ENCODE measurements at regions not wholly inside any gene's neighbourhood (a gene's known extent, or its start where the extent isn't known, plus 50 kb on each side); places are given as distances from the start of the nearest gene placed in this dataset.
"Not testable (repeated sequence)": the region's sequence is repeated elsewhere in the genome, so short reads cannot be mapped to it uniquely, and the experiment has no call there.

DNA sequence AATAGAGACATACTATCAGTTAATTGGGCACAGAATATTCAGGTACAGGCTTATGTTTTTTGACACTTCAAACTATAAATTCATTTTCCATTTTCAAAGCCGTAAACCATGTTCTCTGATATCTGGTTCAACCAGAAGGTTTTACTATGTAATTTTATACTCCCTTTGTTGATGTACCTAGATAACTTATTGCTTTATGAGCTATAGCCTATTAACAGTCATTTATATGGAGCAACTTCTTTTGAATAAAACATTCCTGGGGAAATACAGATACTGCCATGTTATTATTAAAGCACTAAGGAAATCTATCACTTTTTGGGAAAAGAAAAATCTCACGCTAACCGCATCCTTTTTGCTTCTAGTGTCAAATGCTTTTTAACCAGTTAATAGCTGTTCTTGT lies 505.6 kb downstream of the PYDC2 start:
- no peak for DNase-seq (ENCODE audit: low spot score)

DNA sequence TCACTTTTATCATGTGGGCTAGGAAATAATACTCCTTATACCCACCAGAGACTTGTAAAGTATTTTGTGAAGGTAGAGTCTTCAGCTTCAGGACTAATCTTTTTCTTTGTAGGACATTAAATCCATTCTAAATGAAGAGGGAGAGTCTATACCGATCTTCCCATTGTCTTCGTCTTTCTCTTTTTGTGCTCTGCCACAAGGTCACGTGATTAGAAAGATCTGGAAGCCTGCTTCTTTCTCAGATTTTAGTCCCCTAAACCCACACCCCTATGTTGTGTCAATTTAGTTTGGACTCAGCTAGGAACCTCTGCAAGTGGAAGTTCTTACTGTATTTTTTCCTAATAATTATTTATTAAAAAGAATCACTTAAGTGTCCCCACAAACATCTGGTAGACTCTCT lies 507.3 kb downstream of the PYDC2 start:
- no peak for DNase-seq (ENCODE audit: low spot score)

DNA sequence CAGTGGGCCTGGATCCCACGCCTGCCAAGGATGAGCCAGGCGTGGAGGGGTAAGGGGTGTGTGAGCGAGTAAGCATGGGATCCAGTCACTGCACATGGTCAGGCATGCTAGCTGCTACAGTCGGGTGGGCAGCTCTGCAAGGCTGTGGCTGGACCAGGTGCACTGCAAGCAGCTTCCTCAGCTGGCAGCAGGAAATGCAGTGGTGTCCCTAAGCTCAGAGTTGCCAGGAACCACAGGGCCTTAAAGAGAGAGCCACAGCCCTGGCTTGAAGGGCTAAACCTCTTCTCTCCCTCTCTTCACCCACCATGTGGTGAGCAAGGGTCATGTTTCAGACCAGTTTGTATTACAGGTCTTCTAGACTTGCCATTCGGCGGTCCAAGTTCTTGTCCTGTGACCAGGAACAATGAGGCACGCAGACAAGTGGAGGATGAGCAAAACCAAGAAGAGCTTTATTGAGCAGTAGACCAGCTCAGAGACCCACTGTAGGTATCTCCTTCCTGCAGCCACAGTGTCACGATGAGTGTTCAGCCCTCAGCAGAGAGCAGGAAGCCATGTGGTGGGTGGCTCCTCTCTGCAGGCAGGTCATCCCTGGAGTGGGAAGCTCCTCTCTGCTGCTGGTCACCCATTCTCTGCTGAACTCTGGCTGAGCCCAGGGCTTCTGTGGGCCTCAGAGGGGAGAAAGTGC lies 511.9 kb downstream of the PYDC2 start:
- DNase-seq (ENCODE audit: low spot score), result no peak

DNA sequence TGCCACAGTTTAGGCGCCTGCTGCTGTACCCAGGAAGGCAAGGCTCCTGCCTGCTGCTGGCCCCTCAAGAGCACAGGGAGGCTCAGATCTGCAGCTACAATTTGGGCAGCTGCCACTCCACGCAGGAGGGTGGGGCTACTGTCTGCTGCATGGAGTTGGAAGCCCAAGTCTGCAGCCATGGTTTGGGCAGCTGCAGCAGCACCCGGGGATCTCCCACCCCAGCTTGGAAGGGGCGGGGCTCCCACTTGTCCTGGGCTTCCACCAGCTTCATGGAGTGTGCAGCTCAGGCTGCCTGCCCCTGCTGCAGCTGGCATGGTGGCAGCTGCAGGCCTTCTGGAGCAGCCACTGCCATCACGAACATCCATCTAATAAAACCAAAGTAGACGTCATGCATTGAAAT lies 512.9 kb downstream of the PYDC2 start:
- no peak for DNase-seq (ENCODE audit: low spot score)

DNA sequence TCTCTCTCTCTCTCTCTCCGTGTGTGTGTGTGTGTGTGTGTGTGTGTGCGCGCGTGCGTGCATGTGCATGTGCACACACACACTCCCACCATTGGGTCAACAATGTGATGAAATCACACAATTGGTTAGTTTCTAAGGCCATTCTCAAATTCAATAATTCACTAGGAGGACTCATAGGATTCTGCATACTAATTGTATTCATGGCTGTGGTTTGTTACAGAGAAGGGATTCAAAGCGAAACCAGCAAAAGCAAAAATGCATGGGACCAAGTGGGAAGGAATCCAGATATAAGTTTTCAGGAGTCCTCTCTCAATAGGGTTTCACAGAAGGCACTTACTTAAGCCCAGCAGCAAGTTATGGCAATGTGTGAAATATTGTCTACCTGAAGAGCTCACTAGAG lies 515.0 kb downstream of the PYDC2 start:
- no peak for DNase-seq (ENCODE audit: low spot score)

DNA sequence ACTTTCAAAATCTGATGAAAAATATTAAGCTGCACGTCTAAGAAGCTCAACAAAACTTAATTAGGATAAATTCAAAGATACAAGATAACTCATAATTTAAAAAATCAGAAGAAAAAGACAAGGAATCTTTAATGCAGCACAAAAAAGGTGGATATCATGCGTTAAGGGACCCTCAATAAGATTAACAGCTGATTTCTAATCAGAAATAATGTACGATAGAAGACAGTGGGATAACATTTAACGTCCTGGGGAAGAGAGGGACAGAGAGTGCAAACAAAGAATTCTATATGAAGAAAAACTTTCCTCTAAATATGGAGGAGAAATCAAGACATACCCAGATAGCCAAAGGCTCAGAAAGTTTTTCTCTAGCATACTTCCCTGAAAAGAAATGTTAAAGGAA lies 519.5 kb downstream of the PYDC2 start:
- no peak for DNase-seq (ENCODE audit: low spot score)

DNA sequence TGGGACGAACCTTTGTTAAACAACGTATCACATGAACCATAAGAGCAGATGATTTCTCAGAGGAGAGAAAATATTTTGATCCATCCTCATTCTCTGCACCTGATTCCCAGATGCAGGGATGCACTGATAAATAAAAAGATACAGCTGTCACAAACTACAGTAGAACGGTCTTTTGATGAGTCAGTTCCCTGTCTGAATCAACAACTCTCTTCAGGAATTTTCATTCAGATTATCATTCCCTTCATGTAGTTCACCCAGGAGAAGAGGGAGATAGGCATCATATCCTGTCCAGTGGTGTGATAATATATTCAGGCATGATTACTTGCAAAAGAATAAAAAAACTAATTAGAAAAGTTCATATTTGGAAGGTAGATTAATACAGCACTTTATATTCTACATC lies 521.5 kb downstream of the PYDC2 start:
- no peak for DNase-seq (ENCODE audit: low spot score)

DNA sequence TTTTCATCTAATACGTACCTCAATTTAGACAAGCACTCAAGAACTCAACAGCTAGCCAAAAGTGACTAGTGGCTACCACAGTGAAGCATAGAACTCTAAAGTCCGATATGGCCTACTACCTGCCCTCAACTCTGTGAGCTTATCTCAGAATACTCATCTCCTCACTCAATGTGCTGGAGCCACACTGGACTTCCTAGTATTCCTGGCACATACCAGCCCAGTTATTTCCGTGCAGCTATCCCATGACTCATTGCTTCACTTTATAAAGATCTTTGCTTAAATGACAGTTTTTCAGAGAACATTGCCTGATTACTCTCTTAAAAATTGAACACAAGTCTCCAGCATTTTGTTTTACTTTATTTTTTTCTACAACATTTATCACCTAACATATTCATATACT lies 524.7 kb downstream of the PYDC2 start:
- no peak for DNase-seq (ENCODE audit: low spot score)

DNA sequence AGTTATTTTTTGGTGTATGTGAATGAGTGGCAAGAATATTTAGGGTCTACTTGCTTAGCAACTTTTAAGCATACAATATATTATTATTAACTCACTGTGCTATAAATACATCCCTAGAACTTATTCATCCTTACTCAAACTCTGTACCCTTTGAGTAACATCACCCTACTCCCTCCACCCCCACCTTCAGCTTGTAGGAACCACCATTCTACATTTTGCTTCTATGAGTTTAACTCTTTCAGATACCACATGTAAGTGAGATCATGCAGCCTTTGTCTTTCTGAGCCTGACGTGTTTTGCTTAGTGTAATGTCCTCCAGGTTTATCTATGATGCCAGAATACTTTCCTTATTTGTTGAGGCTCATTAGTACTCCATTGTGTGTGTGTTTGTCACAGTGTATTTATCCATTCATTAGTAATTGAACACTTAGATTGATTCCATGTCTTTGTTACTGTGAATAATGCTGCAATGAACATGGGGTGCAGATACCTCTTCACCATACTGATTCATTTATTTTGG lies 526.9 kb downstream of the PYDC2 start:
- no peak for DNase-seq (ENCODE audit: low spot score)

DNA sequence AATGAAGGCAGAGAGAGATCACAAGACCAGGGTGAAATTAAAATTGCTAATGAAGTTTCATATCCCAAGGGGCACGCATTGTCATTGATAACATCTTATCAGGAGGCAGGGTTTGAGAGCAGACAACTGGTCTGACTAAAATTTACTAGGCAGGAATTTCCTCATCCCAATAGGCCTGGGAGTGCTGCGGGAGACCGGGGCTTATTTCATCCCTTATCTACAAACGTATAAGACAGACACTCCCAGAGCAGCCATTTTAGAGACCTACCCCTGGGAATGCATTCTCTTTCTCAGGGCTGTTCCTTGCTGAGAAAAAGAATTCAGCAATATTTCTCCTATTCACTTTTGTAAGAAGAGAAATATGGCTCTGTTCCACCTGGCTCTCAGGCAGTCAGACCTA lies 533.0 kb downstream of the PYDC2 start:
- not testable (repeated sequence) for DNase-seq (ENCODE audit: low spot score)

DNA sequence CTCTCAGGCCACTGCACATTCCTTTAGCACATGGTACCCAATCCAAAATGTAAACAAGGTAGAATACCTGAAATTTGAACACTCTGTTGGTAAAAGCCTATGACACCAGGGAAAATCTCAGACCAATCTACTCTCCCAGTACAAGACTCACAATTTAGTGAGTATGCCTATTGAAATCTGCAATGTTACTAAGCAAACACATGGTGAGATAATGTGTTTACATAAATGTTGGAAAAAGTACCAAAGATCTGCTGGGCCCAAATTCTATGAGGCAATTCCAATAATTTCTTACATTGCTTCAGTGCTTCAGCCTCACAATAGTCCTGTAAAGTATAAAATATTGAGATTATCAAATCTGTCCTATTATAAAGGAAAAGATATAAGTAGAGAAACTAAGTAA lies 536.1 kb downstream of the PYDC2 start:
- DNase-seq (ENCODE audit: low spot score), result no peak

DNA sequence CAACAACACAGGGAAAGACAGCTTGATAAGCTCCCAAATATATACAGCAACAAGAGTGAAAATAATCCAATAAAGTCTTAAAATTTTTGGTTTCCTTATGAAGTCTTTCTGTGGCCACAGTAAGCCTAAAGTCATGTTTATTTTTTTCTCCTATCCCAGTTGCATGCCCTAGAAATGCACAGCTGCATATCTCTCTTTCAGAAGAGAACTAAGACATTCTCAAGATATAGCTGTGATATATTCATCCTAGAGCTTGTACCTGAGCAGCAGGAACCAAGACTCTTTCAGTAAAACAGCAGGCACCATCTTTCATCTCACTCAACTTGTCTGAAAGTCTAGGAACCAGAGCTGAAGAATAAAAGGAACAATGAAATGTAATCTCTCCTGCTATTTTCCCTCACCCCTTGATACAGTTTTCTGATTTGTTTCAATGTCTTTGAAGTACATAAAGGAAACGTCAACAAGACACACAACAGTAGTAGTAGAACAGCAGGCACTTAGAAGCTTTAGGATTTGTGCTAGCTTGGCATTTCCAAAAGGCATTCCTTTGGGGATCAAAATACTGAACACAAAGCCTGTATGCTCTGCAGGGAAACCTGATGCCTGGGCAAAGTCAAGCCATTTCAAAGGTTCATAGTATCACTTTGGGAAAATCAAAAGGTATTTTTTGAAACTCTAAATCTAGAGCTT lies 536.8 kb downstream of the PYDC2 start:
- no peak for DNase-seq (ENCODE audit: low spot score)

DNA sequence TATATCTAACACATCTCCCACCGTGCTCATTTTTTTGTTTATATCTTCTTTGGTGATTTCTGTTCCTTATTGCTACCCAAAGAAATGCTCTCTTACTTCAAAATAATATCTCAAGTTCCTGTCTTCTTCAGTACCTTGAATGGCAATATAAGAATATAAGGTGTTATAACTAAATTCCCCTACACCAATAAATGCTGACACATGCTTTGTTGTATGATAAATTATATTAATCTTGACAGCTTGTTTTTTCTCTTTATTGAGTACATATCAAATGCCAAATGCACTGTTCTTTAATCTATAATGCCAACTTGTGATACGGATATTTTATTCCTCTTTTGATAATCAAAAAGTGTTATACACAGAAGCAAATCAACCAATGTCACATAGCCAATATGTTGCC lies 540.3 kb downstream of the PYDC2 start:
- DNase-seq (ENCODE audit: low spot score), result no peak

DNA sequence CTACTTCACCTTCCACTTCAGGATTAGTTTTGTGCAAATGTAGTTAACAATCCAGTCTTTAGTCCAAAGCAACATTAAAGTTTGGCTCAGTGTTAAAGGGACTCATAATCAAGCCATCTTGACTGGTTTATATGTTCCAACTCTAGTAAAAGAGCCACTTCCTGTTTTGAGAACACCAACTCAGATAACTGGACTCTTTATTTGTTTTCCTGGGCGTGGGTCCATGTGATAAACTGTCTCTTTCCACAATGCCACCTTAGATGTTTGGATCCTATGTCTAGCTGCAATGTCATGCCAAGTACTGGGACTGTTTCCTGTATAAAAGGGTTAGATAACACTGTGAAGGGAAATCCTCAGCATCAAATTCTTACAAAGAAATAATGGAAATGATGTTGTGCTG lies 545.0 kb downstream of the PYDC2 start:
- DNase-seq (ENCODE audit: low spot score), result no peak

DNA sequence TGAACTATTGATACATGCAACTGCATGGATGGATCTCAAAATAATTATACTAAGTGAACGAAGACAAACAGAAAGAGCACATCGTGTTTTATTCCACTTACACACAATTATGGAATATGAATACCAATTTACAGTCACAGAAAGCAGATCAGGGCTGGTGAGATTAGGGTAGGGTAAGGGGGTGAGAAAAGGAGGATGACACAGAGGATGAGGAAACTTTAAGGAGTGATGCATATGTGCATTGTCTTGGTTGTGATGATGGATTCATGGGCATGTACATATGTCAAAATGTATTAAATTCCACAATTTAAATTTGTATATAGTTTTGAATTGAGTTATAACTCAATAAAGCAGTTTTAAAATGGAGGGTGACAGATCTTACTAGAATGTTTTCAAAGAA lies 548.9 kb downstream of the PYDC2 start:
- no peak for DNase-seq (ENCODE audit: low spot score)

DNA sequence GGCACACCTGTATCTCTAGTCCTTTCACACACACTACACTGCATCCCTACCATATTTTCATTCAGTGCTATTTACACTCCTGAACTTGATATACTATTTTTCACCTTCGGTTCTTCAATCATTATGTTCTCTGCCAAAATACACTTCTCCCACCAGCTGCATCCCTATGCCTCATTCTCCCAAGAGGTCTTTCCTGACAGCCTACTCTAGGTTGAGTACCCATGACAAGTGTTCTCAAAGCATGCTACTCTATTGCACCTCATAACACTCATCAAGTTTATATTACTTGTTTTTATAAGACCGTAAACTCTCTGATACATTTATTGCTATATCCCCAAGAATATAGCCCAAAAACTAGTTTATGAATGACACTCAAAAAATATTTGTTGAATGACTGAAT lies 549.5 kb downstream of the PYDC2 start:
- no peak for DNase-seq (ENCODE audit: low spot score)

DNA sequence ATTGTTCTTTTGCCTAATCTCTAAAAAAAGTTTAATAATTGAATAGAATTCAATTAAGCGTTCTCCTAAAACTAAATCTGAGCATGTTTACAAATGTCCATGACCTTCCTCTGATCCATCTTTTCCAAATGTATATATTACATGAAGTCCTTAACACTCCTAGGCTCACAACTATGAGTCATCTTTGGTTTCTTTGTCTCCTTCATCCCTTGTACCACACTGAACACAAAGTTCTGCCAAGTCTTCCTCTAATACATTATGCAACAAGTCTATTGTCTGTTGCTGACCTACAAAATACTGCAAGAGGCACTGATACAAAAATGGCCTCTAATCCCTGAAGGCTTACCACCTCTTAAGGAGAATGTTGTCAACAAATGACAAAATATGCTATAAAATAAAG lies 550.2 kb downstream of the PYDC2 start:
- DNase-seq (ENCODE audit: low spot score), result no peak

DNA sequence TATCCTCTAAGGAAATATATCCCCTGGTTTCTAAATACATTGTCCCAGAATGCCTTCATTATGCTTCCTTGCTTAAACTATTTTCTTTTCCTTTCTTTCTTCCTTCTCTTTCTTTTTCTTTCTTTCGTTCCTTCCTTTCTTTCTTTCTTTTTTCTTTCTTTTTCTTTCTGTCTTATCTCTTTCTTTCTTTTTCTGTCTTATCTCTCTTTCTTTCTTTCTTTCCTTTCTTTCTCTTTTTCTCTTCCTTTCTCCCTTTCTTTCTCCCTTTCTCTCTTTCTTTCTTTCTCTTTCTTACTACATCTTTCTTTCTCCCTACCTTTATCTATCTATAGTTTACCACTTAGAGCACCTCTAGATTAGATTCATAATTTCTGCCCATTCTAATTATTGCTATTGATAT lies 552.1 kb downstream of the PYDC2 start:
- DNase-seq (ENCODE audit: low spot score), result no peak

DNA sequence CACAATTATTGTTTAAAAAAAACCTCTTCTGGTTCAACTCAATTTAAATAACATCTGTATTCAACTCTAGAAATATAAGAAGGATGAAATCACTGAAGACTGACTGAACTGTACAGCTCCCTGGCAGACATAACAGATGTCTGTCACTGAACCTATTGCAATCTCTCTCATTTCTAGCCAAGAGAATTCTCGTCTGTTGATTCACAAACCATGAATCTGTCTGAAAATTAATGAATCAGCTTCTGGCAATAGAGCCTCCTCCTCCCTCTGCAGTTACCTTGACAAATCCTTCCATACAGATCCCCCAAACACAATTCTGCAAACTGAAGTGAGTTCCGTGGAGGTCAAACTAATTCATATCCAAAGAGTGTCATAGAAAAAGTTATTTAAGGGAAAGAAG lies 561.4 kb downstream of the PYDC2 start:
- no peak for DNase-seq (ENCODE audit: low spot score)

DNA sequence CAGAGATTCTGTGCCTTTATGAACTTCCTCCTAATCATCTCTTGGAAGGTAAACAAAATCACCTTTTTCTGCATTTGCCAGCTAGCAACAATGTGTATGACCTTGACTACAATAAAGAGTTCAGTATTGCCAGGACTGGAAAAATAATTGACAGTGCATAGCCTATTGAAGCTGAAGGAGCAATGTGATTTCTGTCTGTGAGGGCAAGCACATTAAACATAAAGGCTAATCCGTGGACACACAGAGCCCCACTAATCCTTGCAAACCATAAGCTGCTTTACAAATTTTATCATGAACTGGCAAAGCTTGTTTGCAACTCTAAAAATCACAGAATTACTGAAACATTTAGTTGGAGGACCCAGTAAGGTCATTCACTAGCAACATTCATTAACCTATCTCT lies 563.8 kb downstream of the PYDC2 start:
- no peak for DNase-seq (ENCODE audit: low spot score)

DNA sequence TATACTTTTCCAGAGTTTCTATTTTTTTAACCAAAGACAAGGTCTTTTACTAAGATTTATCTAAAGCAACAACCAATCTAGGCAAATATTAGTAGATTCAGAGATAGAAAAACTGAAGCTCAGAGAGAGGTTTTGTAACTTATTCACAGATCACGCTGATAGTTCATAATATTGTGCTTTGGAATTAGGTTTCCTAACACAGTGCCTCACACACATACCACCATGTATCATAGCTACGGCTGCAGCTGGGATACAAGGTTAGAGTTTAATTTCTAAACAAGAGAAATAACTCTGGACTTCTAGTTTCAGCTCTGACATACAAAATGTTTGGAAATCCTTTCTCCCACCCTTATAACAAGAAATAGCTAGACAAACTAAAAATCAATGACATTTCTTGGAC lies 565.7 kb downstream of the PYDC2 start:
- DNase-seq (ENCODE audit: low spot score), result no peak

DNA sequence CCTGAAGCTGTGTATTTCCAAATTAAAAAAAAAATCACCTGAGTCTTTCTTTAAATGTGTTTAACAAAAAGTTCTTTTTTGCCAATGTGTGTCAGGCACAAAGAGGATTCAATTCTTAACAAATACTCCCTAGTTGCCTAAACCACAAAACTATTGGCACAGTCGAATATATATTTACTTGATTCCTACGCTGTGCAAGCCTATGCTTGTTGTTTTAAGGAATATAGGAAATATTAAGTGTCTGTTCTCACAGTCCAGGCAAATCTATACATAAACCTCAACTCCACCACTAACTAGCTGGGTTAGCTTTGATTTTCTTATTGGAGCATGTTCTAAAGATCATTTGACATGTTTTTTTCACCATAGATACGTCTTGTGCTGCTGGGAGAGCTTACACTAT lies 571.0 kb downstream of the PYDC2 start:
- no peak for DNase-seq (ENCODE audit: low spot score)

DNA sequence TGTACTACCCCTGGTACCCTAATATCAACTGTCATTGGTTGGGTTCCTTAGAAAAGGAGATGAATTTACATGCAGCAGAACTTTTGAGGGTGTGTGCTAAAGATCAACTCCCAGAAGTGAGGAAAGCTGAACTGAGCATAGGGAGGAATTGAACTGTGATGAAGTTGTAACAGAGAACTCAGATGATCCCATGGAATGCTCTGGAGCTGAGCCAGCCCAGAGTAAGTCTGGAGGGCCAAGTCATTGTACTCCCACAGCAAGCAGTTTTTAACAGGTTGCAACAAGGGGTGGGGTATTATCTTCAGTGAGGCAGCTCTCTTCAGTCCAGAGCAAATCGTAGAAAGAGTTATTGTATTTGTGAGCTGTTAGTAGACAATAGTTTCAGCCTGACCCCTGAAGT lies 572.3 kb downstream of the PYDC2 start:
- no peak for DNase-seq (ENCODE audit: low spot score)

DNA sequence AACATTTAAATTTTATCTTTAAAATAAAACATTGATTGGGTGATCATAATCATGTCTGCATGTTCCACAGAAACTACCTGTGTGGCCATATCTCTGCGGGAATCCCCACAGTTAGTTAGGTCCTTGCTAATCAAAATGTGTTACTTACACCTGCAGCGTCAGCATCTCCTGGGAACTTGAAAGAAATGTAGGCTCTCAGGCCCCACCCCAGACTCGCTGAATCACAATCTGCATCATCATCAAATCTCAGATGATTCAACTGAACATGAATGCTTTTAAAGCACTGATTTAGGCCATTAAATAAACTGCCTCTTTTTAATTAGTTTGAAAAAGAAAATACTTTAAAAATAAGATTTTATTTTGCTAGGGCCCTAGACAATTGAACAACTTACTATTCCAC lies 577.8 kb downstream of the PYDC2 start:
- no peak for DNase-seq (ENCODE audit: low spot score)
